ENCODE measurements at regions not wholly inside any gene's neighbourhood (a gene's known extent, or its start where the extent isn't known, plus 50 kb on each side); places are given as distances from the start of the nearest gene placed in this dataset.

DNA sequence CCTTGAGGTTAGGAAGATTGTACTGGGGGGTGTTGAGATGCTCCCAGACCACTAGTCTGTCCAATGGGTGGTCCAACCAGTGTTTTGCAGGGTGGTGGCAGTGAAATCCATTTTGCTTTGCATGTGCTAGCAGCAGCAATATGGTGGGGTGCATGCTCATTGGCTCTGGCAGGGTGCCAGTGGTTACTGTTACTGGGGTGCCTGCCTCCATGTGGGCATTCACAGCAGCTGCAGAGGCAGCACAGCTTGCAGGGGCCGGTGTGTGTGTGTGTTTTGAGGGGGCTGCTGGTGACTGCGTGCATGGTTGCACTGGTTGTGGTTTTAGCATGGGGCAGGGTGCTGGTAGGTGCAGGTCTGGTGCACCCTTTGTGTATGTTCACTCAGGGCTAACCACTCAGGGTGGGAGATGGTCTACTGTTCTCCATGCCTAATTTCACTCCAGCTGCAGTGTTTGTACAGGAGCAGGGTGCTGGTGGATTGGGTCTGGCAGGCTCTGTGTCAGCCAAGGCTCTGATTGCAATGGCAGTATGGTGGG is 265.4 kb downstream of the NUP35 start:
- H3K79me2 ChIP-seq (ENCODE audit: insufficient read depth): no peaks in the 10 kb centered on the region
- CTCF ChIA-PET: interaction anchor here (1.3 kb wide), 1 partner anchor 10 kb away, joined by 6 read pairs; no protein-coding TSS in a partner anchor
- H3K9me3 ChIP-seq: no peaks in the 10 kb centered on the region
- DNase-seq: no peak
- no peaks in the 10 kb centered on the region for H3K4me1 ChIP-seq (ENCODE audit: control insufficient read depth in 1 of 2, insufficient read depth in 2 of 2, low read depth in 1 of 2, low read length in 1 of 2)
- no peak overlapping the region for H3K4me2 ChIP-seq
- no peaks in the 10 kb centered on the region for H3F3A ChIP-seq (replicated peaks; ENCODE audit: insufficient read depth)
- H3K4me3 ChIP-seq (ENCODE audit: low read depth in 2 of 2, low read length in 1 of 2): no peak overlapping the region
- 100% methylated on average over 1 of the region's 2 CpGs for WGBS (ENCODE audit: low lambda C conversion rate)
- H3K27ac ChIP-seq (ENCODE audit: low read depth in 2 of 2, low read length in 1 of 2): no peak overlapping the region
- H3K27me3 ChIP-seq (ENCODE audit: insufficient read depth): no peaks in the 10 kb centered on the region
- no peaks in the 10 kb centered on the region for H4K20me1 ChIP-seq (ENCODE audit: insufficient read depth)
- no peak for TF ChIP-seq SIN3A (IDR thresholded peaks at IDR 0.05; ENCODE audit: borderline replicate concordance, low read depth, low read length)
- TF ChIP-seq MXI1 (IDR thresholded peaks at IDR 0.05; ENCODE audit: low read depth, low read length): no peak
- no peak for TF ChIP-seq MEF2A (IDR thresholded peaks at IDR 0.05; ENCODE audit: borderline replicate concordance, low read depth)
- no peak for TF ChIP-seq ELF1 (IDR thresholded peaks at IDR 0.05)
- TF ChIP-seq, protein P1, sequence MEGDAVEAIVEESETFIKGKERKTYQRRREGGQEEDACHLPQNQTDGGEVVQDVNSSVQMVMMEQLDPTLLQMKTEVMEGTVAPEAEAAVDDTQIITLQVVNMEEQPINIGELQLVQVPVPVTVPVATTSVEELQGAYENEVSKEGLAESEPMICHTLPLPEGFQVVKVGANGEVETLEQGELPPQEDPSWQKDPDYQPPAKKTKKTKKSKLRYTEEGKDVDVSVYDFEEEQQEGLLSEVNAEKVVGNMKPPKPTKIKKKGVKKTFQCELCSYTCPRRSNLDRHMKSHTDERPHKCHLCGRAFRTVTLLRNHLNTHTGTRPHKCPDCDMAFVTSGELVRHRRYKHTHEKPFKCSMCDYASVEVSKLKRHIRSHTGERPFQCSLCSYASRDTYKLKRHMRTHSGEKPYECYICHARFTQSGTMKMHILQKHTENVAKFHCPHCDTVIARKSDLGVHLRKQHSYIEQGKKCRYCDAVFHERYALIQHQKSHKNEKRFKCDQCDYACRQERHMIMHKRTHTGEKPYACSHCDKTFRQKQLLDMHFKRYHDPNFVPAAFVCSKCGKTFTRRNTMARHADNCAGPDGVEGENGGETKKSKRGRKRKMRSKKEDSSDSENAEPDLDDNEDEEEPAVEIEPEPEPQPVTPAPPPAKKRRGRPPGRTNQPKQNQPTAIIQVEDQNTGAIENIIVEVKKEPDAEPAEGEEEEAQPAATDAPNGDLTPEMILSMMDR (IDR thresholded peaks at IDR 0.05): no peak
- no peak for TF ChIP-seq NRF1 (IDR thresholded peaks at IDR 0.05; ENCODE audit: low read depth, low read length)
- TF ChIP-seq EZH2phosphoT487 (IDR thresholded peaks at IDR 0.05; ENCODE audit: borderline replicate concordance, low read depth): no peak
- TF ChIP-seq, protein P2, sequence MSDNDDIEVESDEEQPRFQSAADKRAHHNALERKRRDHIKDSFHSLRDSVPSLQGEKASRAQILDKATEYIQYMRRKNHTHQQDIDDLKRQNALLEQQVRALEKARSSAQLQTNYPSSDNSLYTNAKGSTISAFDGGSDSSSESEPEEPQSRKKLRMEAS (IDR thresholded peaks at IDR 0.05; ENCODE audit: low read depth): no peak
- no peak for TF ChIP-seq RAD21 (IDR thresholded peaks at IDR 0.05; ENCODE audit: low read length)
- TF ChIP-seq, protein P3, sequence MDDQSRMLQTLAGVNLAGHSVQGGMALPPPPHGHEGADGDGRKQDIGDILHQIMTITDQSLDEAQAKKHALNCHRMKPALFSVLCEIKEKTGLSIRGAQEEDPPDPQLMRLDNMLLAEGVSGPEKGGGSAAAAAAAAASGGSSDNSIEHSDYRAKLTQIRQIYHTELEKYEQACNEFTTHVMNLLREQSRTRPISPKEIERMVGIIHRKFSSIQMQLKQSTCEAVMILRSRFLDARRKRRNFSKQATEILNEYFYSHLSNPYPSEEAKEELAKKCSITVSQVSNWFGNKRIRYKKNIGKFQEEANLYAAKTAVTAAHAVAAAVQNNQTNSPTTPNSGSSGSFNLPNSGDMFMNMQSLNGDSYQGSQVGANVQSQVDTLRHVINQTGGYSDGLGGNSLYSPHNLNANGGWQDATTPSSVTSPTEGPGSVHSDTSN (IDR thresholded peaks at IDR 0.05): no peak
- TF ChIP-seq GABPA (IDR thresholded peaks at IDR 0.05; ENCODE audit: low read depth): no peak
- TF ChIP-seq, protein P4, sequence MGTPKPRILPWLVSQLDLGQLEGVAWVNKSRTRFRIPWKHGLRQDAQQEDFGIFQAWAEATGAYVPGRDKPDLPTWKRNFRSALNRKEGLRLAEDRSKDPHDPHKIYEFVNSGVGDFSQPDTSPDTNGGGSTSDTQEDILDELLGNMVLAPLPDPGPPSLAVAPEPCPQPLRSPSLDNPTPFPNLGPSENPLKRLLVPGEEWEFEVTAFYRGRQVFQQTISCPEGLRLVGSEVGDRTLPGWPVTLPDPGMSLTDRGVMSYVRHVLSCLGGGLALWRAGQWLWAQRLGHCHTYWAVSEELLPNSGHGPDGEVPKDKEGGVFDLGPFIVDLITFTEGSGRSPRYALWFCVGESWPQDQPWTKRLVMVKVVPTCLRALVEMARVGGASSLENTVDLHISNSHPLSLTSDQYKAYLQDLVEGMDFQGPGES (IDR thresholded peaks at IDR 0.05; ENCODE audit: low read depth, low read length): no peak
- TF ChIP-seq EP300 (IDR thresholded peaks at IDR 0.05; ENCODE audit: borderline replicate concordance in 1 of 2, low read depth in 1 of 2, low read length in 1 of 2): no peak
- no peak for TF ChIP-seq TCF12 (IDR thresholded peaks at IDR 0.05)
- no peak for TF ChIP-seq FOSL2 (IDR thresholded peaks at IDR 0.05; ENCODE audit: borderline replicate concordance, low read depth)
- TF ChIP-seq, protein P5, sequence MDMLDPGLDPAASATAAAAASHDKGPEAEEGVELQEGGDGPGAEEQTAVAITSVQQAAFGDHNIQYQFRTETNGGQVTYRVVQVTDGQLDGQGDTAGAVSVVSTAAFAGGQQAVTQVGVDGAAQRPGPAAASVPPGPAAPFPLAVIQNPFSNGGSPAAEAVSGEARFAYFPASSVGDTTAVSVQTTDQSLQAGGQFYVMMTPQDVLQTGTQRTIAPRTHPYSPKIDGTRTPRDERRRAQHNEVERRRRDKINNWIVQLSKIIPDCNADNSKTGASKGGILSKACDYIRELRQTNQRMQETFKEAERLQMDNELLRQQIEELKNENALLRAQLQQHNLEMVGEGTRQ (IDR thresholded peaks at IDR 0.05; ENCODE audit: borderline replicate concordance, low read depth, low read length): no peak
- TF ChIP-seq RCOR1 (IDR thresholded peaks at IDR 0.05; ENCODE audit: low read length): no peak
- no peaks in the 10 kb centered on the region for H3K36me3 ChIP-seq (replicated peaks in 1 of 2; ENCODE audit: control insufficient read depth in 1 of 2, insufficient read depth in 2 of 2, low read length in 1 of 2)
- POLR2A ChIA-PET: no interaction called here
- H2AFZ ChIP-seq (ENCODE audit: low read depth): no peak overlapping the region
- H3K9ac ChIP-seq: no peak overlapping the region
- H3K9me2 ChIP-seq: no peaks in the 10 kb centered on the region

Data from SK-N-SH (cell line).